NCI-H446 (cell line): ENCODE measurements at regions not wholly inside any gene's neighbourhood (a gene's known extent, or its start where the extent isn't known, plus 50 kb on each side); places are given as distances from the start of the nearest gene placed in this dataset.
A peak's percentile ranks its signal among the peaks of the same experiment; 100 is the strongest.
"Not testable (repeated sequence)": the region's sequence is repeated elsewhere in the genome, so short reads cannot be mapped to it uniquely, and the experiment has no call there.

ENCODE experiments used
- DNase-seq, 2 experiments: peaks; one replicate each; lab custom pipeline; 2025; lab: John Stamatoyannopoulos, UW

GRCh38 chr14:22491683-22492621 is 97.1 kb downstream of the DAD1 start:
- DNase-seq = peak in 1 of 2 experiments; percentile 23

DNA sequence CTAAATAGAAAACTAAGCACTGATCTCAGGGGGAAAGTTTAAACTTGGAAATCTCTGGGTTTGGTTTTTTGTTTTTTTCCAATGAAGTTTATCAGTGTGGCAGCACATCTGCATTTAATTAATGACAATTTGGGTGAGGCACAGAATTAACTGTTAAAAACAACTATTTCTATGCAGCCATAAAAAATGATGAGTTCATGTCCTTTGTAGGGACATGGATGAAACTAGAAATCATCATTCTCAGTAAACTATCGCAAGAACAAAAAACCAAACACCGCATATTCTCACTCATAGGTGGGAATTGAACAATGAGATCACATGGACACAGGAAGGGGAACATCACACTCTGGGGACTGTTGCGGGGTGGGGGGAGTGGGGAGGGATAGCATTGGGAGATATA is 98.0 kb downstream of the DAD1 start:
- not testable (repeated sequence) for DNase-seq

DNA sequence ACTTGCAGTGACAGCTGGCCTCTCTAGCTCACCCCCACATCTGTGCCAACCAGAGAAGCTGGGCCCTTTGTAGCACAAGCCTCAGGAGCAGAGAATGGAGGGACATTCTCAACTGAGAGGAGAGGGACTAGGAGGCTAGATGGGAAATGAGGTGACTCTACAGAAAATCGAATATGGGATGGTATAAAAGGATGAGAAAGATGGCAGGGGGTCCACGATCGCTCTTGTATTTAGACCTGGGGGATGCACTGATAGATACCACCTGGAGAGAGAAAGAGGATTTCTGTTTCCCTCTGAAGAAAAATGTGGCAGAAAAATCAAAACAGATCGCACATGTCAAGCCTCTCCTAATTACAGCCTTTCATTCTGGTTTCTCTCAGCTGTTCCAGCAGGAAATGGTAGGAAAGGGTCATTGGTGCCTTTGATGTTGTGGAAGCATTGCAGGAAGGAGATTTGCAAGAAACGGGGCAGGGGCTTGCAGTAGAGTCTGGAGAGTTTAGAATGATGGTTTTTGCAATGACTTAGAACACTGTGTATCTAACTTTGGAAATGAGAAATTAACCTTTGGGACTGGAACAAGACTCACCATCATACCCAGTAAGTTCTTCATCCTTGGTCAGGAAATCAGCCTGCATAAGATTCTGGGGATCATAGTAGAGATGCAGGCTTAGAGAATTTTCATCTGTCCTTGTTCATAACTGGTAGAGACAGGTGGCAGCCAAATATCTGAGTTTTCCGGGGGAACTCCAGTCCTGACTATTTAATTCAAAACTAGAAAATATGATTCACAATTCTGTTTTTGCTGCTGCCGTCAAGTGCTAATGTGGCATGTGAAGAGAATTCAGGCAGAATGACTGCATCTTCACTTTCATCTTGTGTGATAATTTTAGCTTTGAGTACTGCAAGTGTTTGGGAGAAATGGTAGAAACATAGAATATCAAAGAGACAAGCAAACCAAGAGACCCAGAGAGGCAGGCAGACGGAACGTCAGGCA is 98.8 kb downstream of the DAD1 start:
- DNase-seq = no peak

- no peak for DNase-seq
Measured at GRCh38 chr14:22489244-22489545, 99.8 kb downstream of the DAD1 start.

- no peak for DNase-seq
Measured at GRCh38 chr14:22488522-22489243, 100.3 kb downstream of the DAD1 start.

DNA sequence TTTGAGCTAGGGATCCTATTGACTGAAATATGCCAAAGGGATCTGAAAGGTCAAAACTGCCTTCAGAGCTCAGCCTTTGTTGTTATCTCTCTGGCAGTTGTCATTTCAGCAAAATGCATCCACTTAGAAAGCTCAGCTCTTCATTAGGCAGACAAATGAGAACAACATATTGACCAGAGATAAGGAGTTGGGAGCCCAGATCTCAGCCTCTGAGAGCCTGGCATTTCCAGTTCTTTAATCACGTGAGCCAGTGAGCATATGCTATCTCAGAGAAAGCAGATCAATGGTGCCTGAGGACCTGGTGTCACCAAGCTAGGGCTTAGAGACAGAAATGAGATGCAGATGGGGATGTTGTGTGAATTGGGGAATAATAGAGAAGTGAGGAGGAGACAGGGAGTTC is 101.1 kb downstream of the DAD1 start:
- DNase-seq = no peak

- DNase-seq = no peak
Measured at GRCh38 chr14:22487401-22487800, 101.6 kb downstream of the DAD1 start.

GRCh38 chr14:22486675-22487074 is 102.3 kb downstream of the DAD1 start:
- DNase-seq = no peak

- no peak for DNase-seq
Measured at GRCh38 chr14:22485649-22486048, 103.4 kb downstream of the DAD1 start.

DNA sequence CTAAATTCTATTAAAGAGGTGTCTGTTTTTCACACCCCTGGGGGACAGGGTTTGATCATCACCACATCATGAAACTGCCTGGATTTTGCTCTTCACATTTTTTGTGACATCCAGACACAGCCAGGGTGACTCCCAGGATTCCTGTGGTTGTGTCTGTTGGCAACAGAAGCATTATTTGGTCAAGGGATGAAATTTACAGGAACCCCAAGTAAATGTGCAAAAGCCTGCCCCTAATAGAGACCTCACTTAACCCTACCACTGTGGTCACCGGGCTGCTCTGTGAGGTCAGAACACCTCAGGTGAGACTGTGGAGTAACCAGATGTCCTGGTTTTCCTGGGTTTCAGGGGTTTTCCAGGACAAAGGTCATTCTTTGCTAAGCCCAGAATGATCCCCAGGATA is 103.8 kb downstream of the DAD1 start:
- no peak for DNase-seq

DNA sequence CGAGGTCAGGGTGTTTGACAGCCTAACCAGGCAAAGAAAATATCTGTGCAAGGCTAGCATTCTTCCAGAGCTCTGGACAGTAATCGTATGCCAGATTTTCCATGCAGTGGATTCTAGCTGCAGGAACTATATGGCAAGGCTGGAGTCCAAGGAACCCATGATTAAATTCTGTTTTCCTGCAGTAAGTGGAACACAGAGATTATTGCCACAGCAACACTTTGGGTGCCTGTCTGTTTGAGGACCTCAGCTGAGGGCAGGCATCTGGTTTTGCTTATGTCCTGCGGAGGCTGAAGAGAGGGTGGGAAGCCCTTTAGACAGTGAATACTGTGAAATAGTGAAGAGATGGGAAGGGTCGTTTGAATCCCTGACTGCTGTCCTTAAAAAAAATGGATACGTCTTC is 104.4 kb downstream of the DAD1 start:
- DNase-seq = no peak

GRCh38 chr14:22483863-22484593 is 105.0 kb downstream of the DAD1 start:
- no peak for DNase-seq

DNA sequence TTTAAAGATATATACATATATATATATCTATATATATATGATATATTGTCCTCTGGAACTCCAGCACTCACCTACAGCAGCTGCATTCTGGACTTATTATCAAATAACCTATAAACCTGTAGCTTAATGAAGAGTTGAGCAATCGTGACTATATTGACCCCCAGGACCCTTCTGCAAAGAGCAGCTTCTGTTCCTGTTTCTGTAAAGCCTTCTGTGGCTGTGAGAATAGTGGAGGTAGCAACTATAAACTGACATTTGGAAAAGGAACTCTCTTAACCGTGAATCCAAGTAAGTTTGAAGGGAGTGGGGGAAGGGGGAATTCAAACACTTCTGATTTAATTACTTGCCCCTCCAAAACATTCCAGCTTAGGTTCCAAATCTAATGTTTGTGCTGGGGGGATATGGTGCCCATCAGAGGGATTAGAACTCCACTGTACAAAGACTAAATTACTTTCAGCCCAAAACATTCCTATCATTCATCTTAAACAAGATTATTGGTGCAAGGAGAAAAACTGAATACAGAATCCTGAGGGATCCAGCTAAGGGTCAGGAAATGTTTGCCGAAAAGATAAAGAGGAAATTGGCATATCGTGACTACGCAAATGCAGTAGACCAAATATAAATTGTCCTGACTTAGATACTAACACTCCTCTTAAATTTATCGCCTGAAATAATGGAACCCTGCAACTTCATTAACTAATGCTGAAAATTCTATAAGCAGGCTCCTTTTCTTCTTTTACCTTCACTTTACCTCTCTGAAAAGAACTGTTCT is 106.1 kb downstream of the DAD1 start:
- no peak for DNase-seq

GRCh38 chr14:22482085-22482694 is 106.8 kb downstream of the DAD1 start:
- DNase-seq = no peak

DNA sequence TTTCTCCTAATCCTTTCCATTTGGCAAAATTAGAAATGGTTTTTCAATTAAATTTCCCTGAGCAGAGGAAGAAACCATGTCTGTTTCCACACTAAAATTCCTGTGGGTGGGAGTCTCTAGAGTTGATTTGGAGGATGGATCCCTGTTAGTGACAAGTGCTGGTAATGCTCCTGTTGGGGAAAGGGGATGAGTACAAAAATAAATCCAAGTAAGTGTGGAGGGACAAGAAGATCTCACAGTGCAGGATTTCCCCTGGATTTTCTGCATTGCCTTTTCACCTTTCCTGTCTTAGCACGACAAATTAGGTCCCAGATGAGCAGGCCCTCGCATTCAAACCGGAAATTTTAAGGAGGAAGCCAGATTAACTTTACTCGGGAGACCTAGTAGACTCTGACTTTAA is 107.5 kb downstream of the DAD1 start:
- no peak for DNase-seq

- DNase-seq = no peak
Measured at GRCh38 chr14:22479776-22480464, 109.1 kb downstream of the DAD1 start.

- no peak for DNase-seq
Measured at GRCh38 chr14:22479132-22479531, 109.9 kb downstream of the DAD1 start.

- peak; percentile 77 to 89 for DNase-seq
Measured at GRCh38 chr14:22478670-22479069, 110.4 kb downstream of the DAD1 start.

- DNase-seq = no peak
Measured at GRCh38 chr14:22478247-22478646, 110.8 kb downstream of the DAD1 start.
